ENCODE measurements at regions not wholly inside any gene's neighbourhood (a gene's known extent, or its start where the extent isn't known, plus 50 kb on each side); places are given as distances from the start of the nearest gene placed in this dataset.

DNA sequence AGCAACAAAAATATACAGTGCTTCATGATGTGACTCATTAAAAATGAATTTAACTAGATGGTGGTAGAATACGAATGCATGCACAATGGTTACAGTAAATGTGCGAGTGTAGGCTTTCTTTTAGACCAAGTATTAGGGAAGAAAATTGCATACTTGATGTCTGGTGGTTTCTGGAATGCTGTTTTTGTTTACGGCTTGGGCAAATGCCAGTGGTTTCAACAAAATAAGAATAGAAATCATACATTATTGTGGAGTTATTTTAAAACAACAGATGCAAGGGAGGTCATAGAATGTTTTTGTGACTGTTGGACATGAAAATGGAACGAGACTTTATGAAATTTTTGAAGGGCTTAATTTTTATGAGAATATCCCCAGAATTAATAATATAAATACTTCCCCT, 580.9 kb downstream of the PLCL1 start:
- POLR2A ChIA-PET, result no interaction called here
- Histone ChIP-seq H3K36me3 (ENCODE audit: control insufficient read depth, insufficient read depth, low read length) (no peaks in the 10 kb centered on the region), H3K4me3 (ENCODE audit: low read depth, low read length) (no peak overlapping the region), H3K27me3 (ENCODE audit: control insufficient read depth, insufficient read depth, low read length) (no peaks in the 10 kb centered on the region)
- DNase-seq (ENCODE audit: low read depth), result no peak
- TF ChIP-seq, protein P1, sequence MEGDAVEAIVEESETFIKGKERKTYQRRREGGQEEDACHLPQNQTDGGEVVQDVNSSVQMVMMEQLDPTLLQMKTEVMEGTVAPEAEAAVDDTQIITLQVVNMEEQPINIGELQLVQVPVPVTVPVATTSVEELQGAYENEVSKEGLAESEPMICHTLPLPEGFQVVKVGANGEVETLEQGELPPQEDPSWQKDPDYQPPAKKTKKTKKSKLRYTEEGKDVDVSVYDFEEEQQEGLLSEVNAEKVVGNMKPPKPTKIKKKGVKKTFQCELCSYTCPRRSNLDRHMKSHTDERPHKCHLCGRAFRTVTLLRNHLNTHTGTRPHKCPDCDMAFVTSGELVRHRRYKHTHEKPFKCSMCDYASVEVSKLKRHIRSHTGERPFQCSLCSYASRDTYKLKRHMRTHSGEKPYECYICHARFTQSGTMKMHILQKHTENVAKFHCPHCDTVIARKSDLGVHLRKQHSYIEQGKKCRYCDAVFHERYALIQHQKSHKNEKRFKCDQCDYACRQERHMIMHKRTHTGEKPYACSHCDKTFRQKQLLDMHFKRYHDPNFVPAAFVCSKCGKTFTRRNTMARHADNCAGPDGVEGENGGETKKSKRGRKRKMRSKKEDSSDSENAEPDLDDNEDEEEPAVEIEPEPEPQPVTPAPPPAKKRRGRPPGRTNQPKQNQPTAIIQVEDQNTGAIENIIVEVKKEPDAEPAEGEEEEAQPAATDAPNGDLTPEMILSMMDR (IDR thresholded peaks at IDR 0.05; ENCODE audit: insufficient read depth, low read depth, low read length), result no peak
- CTCF ChIA-PET, result interaction anchor here (1.1 kb wide), 1 partner anchor 26 kb away, joined by 3 read pairs; no protein-coding TSS in a partner anchor

DNA sequence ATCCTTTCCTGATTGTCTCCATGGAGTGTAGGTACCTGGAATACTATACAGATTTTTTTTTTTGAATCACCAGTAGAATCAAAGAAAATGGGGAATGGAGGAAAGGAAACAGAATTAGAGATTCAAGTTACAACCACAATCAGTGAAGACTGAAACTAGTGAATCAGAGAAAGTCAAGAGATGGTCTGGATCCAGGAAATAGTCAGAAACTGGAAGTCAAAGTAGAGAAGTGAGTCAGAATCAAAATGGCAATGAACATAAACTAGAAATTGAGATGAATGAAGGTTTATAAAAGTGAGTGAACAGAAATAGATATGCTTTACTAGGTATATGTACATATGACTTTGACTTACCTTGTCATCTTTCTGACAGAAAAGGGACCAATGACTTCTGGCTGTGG, 579.0 kb downstream of the PLCL1 start:
- Histone ChIP-seq H3K27me3 (ENCODE audit: control insufficient read depth, insufficient read depth, low read length) (no peaks in the 10 kb centered on the region), H3K4me3 (ENCODE audit: low read depth, low read length) (no peak overlapping the region), H3K36me3 (ENCODE audit: control insufficient read depth, insufficient read depth, low read length) (no peaks in the 10 kb centered on the region)
- ChIA-PET CTCF (no interaction called here), POLR2A (no interaction called here)
- TF ChIP-seq, protein P1 (IDR thresholded peaks at IDR 0.05; ENCODE audit: insufficient read depth, low read depth, low read length), result no peak
- no peak for DNase-seq (ENCODE audit: low read depth)

GRCh38 chr2:198382811-198383210, 578.4 kb downstream of the PLCL1 start:
- no peaks in the 10 kb centered on the region for H3K36me3 ChIP-seq (ENCODE audit: control insufficient read depth, insufficient read depth, low read length)
- ChIA-PET POLR2A (no interaction called here), CTCF (no interaction called here)
- no peaks in the 10 kb centered on the region for H3K27me3 ChIP-seq (ENCODE audit: control insufficient read depth, insufficient read depth, low read length)
- TF ChIP-seq, protein P1 (IDR thresholded peaks at IDR 0.05; ENCODE audit: insufficient read depth, low read depth, low read length), result no peak
- DNase-seq (ENCODE audit: low read depth), result no peak
- no peak overlapping the region for H3K4me3 ChIP-seq (ENCODE audit: low read depth, low read length)

GRCh38 chr2:198376677-198377076, 572.3 kb downstream of the PLCL1 start:
- DNase-seq (ENCODE audit: low read depth), result no peak
- CTCF ChIA-PET, result no interaction called here
- Histone ChIP-seq H3K4me3 (ENCODE audit: low read depth, low read length) (no peak overlapping the region), H3K36me3 (ENCODE audit: control insufficient read depth, insufficient read depth, low read length) (no peaks in the 10 kb centered on the region), H3K27me3 (ENCODE audit: control insufficient read depth, insufficient read depth, low read length) (no peaks in the 10 kb centered on the region)
- TF ChIP-seq, protein P1 (IDR thresholded peaks at IDR 0.05; ENCODE audit: insufficient read depth, low read depth, low read length), result no peak
- POLR2A ChIA-PET, result no interaction called here

DNA sequence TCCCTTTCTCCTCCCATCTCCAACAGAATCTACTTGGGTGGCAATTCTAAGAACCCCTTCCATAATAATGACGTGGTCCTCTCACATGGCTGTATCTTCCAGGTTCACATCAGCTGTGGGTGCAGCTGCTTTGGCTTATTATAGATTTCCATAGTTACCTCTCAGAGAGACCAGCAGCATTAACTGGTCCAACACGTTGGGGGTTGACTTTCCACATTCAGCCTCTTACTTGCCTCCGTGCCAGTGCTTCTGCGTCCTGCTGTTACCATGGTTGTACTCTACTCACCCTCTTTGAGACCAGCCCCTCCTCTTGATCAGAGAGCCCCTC, 570.7 kb downstream of the PLCL1 start:
- no peak for DNase-seq (ENCODE audit: low read depth)
- ChIA-PET POLR2A (no interaction called here), CTCF (interaction anchor here (0.6 to 1.6 kb wide), 12 partner anchors 9 to 1392 kb away, joined by 3 to 9 read pairs (median 4); no protein-coding TSS in a partner anchor)
- TF ChIP-seq, protein P1 (IDR thresholded peaks at IDR 0.05; ENCODE audit: insufficient read depth, low read depth, low read length), result no peak
- no peaks in the 10 kb centered on the region for H3K36me3 ChIP-seq (ENCODE audit: control insufficient read depth, insufficient read depth, low read length)
- no peak overlapping the region for H3K4me3 ChIP-seq (ENCODE audit: low read depth, low read length)
- H3K27me3 ChIP-seq (ENCODE audit: control insufficient read depth, insufficient read depth, low read length), result no peaks in the 10 kb centered on the region
